ENCODE measurements at regions not wholly inside any gene's neighbourhood (a gene's known extent, or its start where the extent isn't known, plus 50 kb on each side); places are given as distances from the start of the nearest gene placed in this dataset.
"Not testable (repeated sequence)": the region's sequence is repeated elsewhere in the genome, so short reads cannot be mapped to it uniquely, and the experiment has no call there.

DNA sequence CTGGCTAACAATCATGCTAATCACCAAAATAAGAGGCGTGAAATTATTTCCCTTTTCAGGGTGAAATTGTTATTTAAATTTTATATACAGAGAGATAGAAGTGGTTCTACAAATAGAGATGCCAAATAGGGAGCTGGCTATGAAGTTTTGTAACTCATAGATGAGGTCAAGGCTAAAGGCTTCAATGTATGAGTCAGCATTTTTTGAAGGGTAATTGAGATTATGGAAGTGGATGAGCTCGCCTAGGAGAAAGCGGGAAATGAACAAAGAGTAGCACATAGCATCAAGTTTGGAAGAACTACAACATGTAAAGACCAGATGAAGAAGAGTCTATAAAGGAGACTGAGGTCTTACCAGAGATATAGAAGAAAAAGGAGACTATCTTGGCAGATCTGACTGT lies 838.1 kb downstream of the DNAJB9 start:
- Histone ChIP-seq H3K27ac (ENCODE audit: low read depth, low read length) (no peak overlapping the region), H3K4me1 (ENCODE audit: control insufficient read depth, insufficient read depth, low read length, unreplicated experiment) (no peaks in the 10 kb centered on the region), H3K36me3 (ENCODE audit: insufficient read depth, low read length) (no peaks in the 10 kb centered on the region), H2AFZ (ENCODE audit: low read length, unreplicated experiment) (no peak overlapping the region), H3K4me3 (ENCODE audit: low read depth, low read length) (no peak overlapping the region), H3K27me3 (ENCODE audit: insufficient read depth, low read length) (no peaks in the 10 kb centered on the region), H3K79me2 (ENCODE audit: control insufficient read depth, insufficient read depth, low read length, unreplicated experiment) (no peaks in the 10 kb centered on the region)

DNA sequence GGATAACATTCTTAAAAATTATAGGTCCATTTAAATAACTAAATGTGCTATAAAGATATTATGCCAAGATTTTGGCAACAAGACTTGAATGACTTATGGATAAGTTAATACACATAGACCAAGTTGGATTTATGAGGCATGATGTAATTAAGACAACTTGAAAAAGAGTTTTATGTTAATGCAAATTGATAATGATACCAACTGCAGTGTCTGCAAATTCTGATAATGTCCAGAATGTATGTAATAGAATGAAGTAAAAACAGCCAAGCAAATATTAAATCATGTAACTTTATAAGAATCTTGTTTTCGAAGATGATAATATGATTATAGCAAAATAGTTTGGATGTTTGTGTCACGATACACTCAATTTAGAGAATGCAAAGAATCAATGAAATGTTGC lies 868.3 kb downstream of the DNAJB9 start:
- Histone ChIP-seq H3K4me1 (ENCODE audit: control insufficient read depth, insufficient read depth, low read length, unreplicated experiment) (no peaks in the 10 kb centered on the region), H2AFZ (ENCODE audit: low read length, unreplicated experiment) (no peak overlapping the region), H3K36me3 (ENCODE audit: insufficient read depth, low read length) (no peaks in the 10 kb centered on the region), H3K4me3 (ENCODE audit: low read depth, low read length) (no peak overlapping the region), H3K27me3 (ENCODE audit: insufficient read depth, low read length) (no peaks in the 10 kb centered on the region), H3K79me2 (ENCODE audit: control insufficient read depth, insufficient read depth, low read length, unreplicated experiment) (no peaks in the 10 kb centered on the region), H3K27ac (ENCODE audit: low read depth, low read length) (no peak overlapping the region)

DNA sequence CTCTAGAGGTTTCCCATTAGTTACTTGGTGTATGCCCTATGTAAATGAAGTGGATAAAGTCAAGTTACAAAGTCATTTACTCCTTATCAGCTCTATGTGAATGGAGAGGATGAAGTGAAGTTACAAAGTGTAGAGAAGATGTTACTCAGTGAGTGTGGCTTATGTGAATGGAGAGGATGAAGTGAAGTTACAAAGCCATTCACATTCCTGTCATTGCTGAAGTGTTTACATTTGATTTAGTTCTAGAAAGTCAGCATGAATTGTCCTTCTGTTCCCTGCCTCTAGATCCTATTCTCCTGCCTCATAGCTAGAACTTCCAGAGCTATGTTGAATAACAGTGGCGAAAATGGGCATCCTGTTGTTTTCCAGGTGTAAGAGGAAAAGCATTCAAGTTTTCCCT lies 880.1 kb downstream of the DNAJB9 start:
- Histone ChIP-seq H3K27ac (ENCODE audit: low read depth, low read length) (no peak overlapping the region), H2AFZ (ENCODE audit: low read length, unreplicated experiment) (no peak overlapping the region), H3K27me3 (ENCODE audit: insufficient read depth, low read length) (no peaks in the 10 kb centered on the region), H3K79me2 (ENCODE audit: control insufficient read depth, insufficient read depth, low read length, unreplicated experiment) (no peaks in the 10 kb centered on the region), H3K4me1 (ENCODE audit: control insufficient read depth, insufficient read depth, low read length, unreplicated experiment) (no peaks in the 10 kb centered on the region), H3K36me3 (ENCODE audit: insufficient read depth, low read length) (no peaks in the 10 kb centered on the region), H3K4me3 (ENCODE audit: low read depth, low read length) (no peak overlapping the region)

DNA sequence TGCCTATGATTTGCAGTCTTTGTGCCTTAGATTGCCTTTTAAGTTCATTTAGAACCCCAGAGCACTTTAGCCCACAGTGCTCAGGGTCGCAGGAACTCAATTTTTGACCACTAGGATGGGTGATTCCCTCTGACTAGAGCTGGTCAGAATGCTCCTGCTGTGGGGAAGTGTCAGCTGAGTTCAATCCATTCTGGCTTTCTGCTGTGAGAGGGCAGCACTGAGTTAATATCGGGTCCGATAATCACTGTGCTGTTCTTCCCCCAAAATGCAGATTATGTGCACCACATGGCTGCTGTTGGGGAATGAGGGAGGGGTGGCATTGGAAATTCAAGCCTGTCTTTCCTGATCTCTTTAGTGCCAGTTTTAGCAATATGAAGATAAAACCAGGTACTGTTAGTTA lies 886.4 kb downstream of the DNAJB9 start:
- Histone ChIP-seq H2AFZ (ENCODE audit: low read length, unreplicated experiment) (no peak overlapping the region), H3K27me3 (ENCODE audit: insufficient read depth, low read length) (no peaks in the 10 kb centered on the region), H3K27ac (ENCODE audit: low read depth, low read length) (no peak overlapping the region), H3K4me3 (ENCODE audit: low read depth, low read length) (no peak overlapping the region), H3K36me3 (ENCODE audit: insufficient read depth, low read length) (no peaks in the 10 kb centered on the region), H3K4me1 (ENCODE audit: control insufficient read depth, insufficient read depth, low read length, unreplicated experiment) (no peaks in the 10 kb centered on the region), H3K79me2 (ENCODE audit: control insufficient read depth, insufficient read depth, low read length, unreplicated experiment) (no peaks in the 10 kb centered on the region)

DNA sequence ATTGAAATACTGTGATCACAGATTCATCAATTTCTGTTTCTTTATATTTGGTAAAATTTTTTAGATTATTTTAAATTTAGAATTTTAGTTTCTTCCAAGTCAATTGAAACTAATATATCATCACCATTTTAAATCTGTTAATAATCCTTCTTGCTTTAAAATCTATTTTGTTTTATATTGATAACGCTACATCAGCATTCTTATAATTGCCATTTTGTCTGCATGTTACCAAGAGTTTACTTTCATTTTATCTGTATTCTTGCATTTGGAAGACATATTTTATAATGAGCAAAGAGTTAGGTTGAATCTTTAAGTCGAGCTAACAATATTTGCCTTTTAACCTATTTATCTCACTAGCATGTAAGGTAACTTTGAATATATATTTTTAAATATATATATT lies 890.6 kb downstream of the DNAJB9 start:
- H3K36me3 ChIP-seq (ENCODE audit: insufficient read depth, low read length) = no peaks in the 10 kb centered on the region
- H3K4me1 ChIP-seq (ENCODE audit: control insufficient read depth, insufficient read depth, low read length, unreplicated experiment) = no peaks in the 10 kb centered on the region
- H2AFZ ChIP-seq (ENCODE audit: low read length, unreplicated experiment) = no peak overlapping the region
- no peaks in the 10 kb centered on the region for H3K27me3 ChIP-seq (ENCODE audit: insufficient read depth, low read length)
- H3K4me3 ChIP-seq (ENCODE audit: low read depth, low read length) = no peak overlapping the region
- no peak overlapping the region for H3K27ac ChIP-seq (ENCODE audit: low read depth, low read length)
- H3K79me2 ChIP-seq (ENCODE audit: control insufficient read depth, insufficient read depth, low read length, unreplicated experiment) = no peaks in the 10 kb centered on the region

DNA sequence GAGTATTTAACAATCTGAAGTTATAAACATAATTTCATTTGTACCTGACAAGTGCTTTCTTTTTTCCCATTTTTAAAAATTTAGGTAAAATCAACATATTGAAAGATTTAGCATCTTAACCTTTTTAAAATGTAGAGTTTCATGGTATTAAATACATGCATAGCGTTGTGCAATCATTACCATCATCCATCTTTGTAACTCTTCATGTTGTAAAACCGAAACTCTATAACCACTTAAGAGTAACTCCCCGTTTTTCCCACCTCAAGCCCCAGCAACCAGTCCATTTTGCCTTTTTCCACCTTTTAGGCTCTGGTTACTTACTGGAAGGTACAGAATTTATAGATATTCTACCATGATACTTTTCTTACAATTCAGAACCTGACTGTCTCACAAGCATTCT lies 892.5 kb downstream of the DNAJB9 start:
- no peak overlapping the region for H3K4me3 ChIP-seq (ENCODE audit: low read depth, low read length)
- no peaks in the 10 kb centered on the region for H3K27me3 ChIP-seq (ENCODE audit: insufficient read depth, low read length)
- H2AFZ ChIP-seq (ENCODE audit: low read length, unreplicated experiment) = no peak overlapping the region
- no peak overlapping the region for H3K27ac ChIP-seq (ENCODE audit: low read depth, low read length)
- no peaks in the 10 kb centered on the region for H3K4me1 ChIP-seq (ENCODE audit: control insufficient read depth, insufficient read depth, low read length, unreplicated experiment)
- H3K79me2 ChIP-seq (ENCODE audit: control insufficient read depth, insufficient read depth, low read length, unreplicated experiment) = no peaks in the 10 kb centered on the region
- H3K36me3 ChIP-seq (ENCODE audit: insufficient read depth, low read length) = no peaks in the 10 kb centered on the region

DNA sequence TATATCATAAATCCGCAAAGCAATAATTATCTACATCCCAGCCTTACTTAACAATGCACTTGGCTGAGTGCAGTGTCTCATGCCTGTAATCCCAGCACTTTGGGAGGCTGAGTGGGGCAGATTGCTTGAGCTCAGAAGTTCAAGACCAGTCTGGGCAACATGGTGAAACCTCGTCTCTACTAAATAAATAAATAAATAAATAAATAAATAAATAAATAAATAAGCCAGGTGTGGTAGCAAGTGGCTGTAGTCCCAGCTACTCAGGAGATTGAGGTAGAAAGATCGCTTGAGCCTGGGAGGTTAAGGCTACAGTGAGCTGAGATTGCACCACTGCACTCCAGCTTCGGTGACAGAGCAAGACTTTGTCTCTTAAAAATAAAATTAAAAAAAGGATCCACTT lies 898.1 kb downstream of the DNAJB9 start:
- H3K4me3 ChIP-seq (ENCODE audit: low read depth, low read length); H2AFZ ChIP-seq (ENCODE audit: low read length, unreplicated experiment); H3K4me1 ChIP-seq (ENCODE audit: control insufficient read depth, insufficient read depth, low read length, unreplicated experiment); H3K79me2 ChIP-seq (ENCODE audit: control insufficient read depth, insufficient read depth, low read length, unreplicated experiment); H3K27ac ChIP-seq (ENCODE audit: low read depth, low read length); H3K36me3 ChIP-seq (ENCODE audit: insufficient read depth, low read length); H3K27me3 ChIP-seq (ENCODE audit: insufficient read depth, low read length): not testable (repeated sequence)

DNA sequence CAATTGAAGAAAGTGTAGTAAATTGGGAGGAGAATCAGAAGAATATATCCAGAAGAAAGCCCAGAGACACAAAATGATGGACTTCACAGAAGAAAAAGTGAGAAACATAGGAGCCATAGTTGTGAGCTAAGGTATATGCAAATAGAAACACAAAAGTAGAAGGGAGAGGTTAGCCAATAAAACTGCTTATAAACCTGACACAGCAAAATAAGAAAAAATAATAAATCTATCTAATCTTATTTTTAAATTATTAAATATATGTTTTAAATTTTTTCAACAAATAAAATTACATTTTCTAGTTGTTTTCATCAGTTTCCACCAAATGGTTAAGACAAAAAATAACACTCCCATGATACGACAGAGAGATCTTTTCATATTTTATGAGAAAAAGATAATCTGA lies 903.5 kb downstream of the DNAJB9 start:
- Histone ChIP-seq H3K79me2 (ENCODE audit: control insufficient read depth, insufficient read depth, low read length, unreplicated experiment) (no peaks in the 10 kb centered on the region), H3K36me3 (ENCODE audit: insufficient read depth, low read length) (no peaks in the 10 kb centered on the region), H3K27ac (ENCODE audit: low read depth, low read length) (no peak overlapping the region), H3K4me3 (ENCODE audit: low read depth, low read length) (no peak overlapping the region), H3K4me1 (ENCODE audit: control insufficient read depth, insufficient read depth, low read length, unreplicated experiment) (no peaks in the 10 kb centered on the region), H3K27me3 (ENCODE audit: insufficient read depth, low read length) (no peaks in the 10 kb centered on the region), H2AFZ (ENCODE audit: low read length, unreplicated experiment) (no peak overlapping the region)

DNA sequence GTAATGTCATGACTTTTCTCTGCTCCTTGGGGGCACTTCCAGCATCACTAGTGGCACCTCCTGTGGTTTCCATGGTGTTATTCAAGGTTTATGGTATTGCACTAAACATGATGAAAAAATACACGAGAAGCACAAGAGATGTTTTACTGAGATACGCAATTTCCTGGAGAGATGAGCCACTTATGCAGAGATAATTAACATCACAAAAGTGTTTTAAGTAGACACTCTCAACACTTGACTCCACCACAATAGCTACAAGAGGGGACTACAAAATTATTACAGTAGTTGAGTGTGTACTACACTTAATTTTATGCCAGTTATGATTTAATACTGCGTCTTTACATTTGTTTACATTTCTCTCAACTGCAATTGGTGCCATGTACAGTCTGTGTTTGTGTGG lies 906.7 kb downstream of the DNAJB9 start:
- Histone ChIP-seq H3K4me1 (ENCODE audit: control insufficient read depth, insufficient read depth, low read length, unreplicated experiment) (no peaks in the 10 kb centered on the region), H3K36me3 (ENCODE audit: insufficient read depth, low read length) (no peaks in the 10 kb centered on the region), H3K27ac (ENCODE audit: low read depth, low read length) (no peak overlapping the region), H3K79me2 (ENCODE audit: control insufficient read depth, insufficient read depth, low read length, unreplicated experiment) (no peaks in the 10 kb centered on the region), H2AFZ (ENCODE audit: low read length, unreplicated experiment) (no peak overlapping the region), H3K27me3 (ENCODE audit: insufficient read depth, low read length) (no peaks in the 10 kb centered on the region), H3K4me3 (ENCODE audit: low read depth, low read length) (no peak overlapping the region)

DNA sequence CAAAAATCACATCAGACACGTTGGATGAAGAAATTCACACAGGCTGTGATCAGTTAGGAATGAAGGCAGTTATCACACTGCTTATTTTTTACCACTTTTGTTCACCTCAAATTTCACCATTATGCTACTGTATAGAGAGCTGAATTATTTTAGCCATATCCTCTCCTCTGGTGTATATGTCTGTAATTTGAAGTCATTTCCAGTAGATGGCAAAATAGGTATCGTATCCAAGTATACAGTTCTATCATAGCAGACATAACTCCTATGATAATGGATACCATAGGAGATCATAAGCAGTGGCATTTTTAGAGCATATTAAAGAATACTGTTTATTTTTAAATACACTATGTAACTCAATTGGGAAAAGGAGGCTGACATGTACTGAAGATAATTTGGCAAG lies 909.7 kb downstream of the DNAJB9 start:
- no peaks in the 10 kb centered on the region for H3K79me2 ChIP-seq (ENCODE audit: control insufficient read depth, insufficient read depth, low read length, unreplicated experiment)
- H3K4me3 ChIP-seq (ENCODE audit: low read depth, low read length) = no peak overlapping the region
- H3K27ac ChIP-seq (ENCODE audit: low read depth, low read length) = no peak overlapping the region
- H3K36me3 ChIP-seq (ENCODE audit: insufficient read depth, low read length) = no peaks in the 10 kb centered on the region
- no peak overlapping the region for H2AFZ ChIP-seq (ENCODE audit: low read length, unreplicated experiment)
- no peaks in the 10 kb centered on the region for H3K4me1 ChIP-seq (ENCODE audit: control insufficient read depth, insufficient read depth, low read length, unreplicated experiment)
- H3K27me3 ChIP-seq (ENCODE audit: insufficient read depth, low read length) = no peaks in the 10 kb centered on the region

DNA sequence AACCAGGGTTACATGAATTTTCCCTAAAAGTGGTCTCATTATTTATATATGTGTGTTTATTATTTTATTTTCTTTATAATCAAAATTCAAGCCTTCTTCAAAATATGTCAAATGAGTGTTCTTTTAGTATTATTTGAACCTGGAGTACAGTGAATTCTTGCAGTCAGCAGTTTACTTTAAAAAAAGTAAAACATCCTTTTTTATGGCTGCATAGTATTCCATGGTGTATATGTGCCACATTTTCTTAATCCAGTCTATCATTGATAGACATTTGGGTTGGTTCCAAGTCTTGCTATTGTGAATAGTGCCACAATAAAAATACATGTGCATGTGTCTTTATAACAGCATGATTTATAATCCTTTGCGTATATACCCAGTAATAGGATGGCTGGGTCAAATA lies 920.9 kb downstream of the DNAJB9 start:
- not testable (repeated sequence) for H3K79me2 ChIP-seq (ENCODE audit: control insufficient read depth, insufficient read depth, low read length, unreplicated experiment); H3K27ac ChIP-seq (ENCODE audit: low read depth, low read length); H3K4me3 ChIP-seq (ENCODE audit: low read depth, low read length); H2AFZ ChIP-seq (ENCODE audit: low read length, unreplicated experiment); H3K36me3 ChIP-seq (ENCODE audit: insufficient read depth, low read length); H3K27me3 ChIP-seq (ENCODE audit: insufficient read depth, low read length); H3K4me1 ChIP-seq (ENCODE audit: control insufficient read depth, insufficient read depth, low read length, unreplicated experiment)

DNA sequence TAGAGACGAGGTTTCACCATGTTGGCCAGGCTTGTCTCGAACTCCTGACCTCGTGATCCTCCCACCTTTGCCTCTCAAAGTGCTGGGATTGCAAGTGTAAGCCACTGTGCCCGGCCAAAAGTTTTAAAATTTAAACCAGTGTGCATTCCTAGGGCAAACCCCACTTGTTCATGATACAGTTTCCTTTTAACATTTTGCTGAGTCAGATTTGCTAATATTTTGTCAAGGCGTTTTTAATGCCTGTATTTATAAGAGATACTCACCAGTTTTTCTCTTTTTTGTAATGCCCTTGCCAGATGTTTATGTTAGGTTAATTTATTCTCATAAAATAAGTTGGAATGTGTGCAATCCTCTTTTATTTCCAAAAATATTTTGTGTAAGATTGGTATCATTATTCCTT lies 927.4 kb downstream of the DNAJB9 start:
- Histone ChIP-seq H3K4me1 (ENCODE audit: control insufficient read depth, insufficient read depth, low read length, unreplicated experiment) (no peaks in the 10 kb centered on the region), H3K4me3 (ENCODE audit: low read depth, low read length) (no peak overlapping the region), H3K79me2 (ENCODE audit: control insufficient read depth, insufficient read depth, low read length, unreplicated experiment) (no peaks in the 10 kb centered on the region), H3K27me3 (ENCODE audit: insufficient read depth, low read length) (no peaks in the 10 kb centered on the region), H3K36me3 (ENCODE audit: insufficient read depth, low read length) (no peaks in the 10 kb centered on the region), H2AFZ (ENCODE audit: low read length, unreplicated experiment) (no peak overlapping the region), H3K27ac (ENCODE audit: low read depth, low read length) (no peak overlapping the region)

All from ACC112 (cell line).